Chondrocyte (in vitro differentiated cells): ENCODE measurements at regions not wholly inside any gene's neighbourhood (a gene's known extent, or its start where the extent isn't known, plus 50 kb on each side); places are given as distances from the start of the nearest gene placed in this dataset.
A peak's percentile ranks its signal among the peaks of the same experiment; 100 is the strongest.

Experiments used
- DNase-seq: peaks from one replicate; pipeline ENCODE4 v3.0.0; 2021; ENCODE audit warnings: mixed read lengths, low spot score
- H3K27ac Mint-ChIP-seq: one replicate; pipeline ENCODE4 v1.8.0; 2021; ENCODE audit warnings: mild to moderate bottlenecking, moderate library complexity, mixed read lengths; ENCODE audit not compliant: unreplicated experiment
- H3K27me3 Mint-ChIP-seq: 2 replicates; pipeline ENCODE4 v1.8.0; 2021; ENCODE audit warnings: low read depth, mixed read lengths
- H3K36me3 Mint-ChIP-seq: 2 replicates; pipeline ENCODE4 v1.8.0; 2021; ENCODE audit warnings: low read depth, mixed read lengths
- H3K4me1 Mint-ChIP-seq: 2 replicates; pipeline ENCODE4 v1.8.0; 2021; ENCODE audit warnings: low read depth, mild to moderate bottlenecking, mixed read lengths
- H3K4me3 Mint-ChIP-seq: one replicate; pipeline ENCODE4 v1.8.0; 2021; ENCODE audit warnings: mild to moderate bottlenecking, moderate library complexity, mixed read lengths; ENCODE audit not compliant: unreplicated experiment
- H3K9me3 Mint-ChIP-seq: 2 replicates; pipeline ENCODE4 v1.8.0; 2021; ENCODE audit warnings: low read depth, mixed read lengths
- CTCF ChIP-seq: fragments of 200-600 bp; sonication (generic); IDR thresholded peaks from 2 replicates; pipeline ENCODE4 v1.5.0; 2021; ENCODE audit warnings: antibody characterized with exemption, mild to moderate bottlenecking, moderate library complexity

- H3K27me3 Mint-ChIP-seq, result no peaks in the 10 kb centered on the region
- H3K4me3 Mint-ChIP-seq, result no peak overlapping the region
- H3K36me3 Mint-ChIP-seq, result no peaks in the 10 kb centered on the region
- H3K9me3 Mint-ChIP-seq, result no peaks in the 10 kb centered on the region
- DNase-seq, result no peak
- H3K27ac Mint-ChIP-seq, result no peak overlapping the region
- TF ChIP-seq CTCF, result no peak
- peaks cover 31% of the 10 kb centered on the region for H3K4me1 Mint-ChIP-seq
Measured at GRCh38 chr7:84642611-84643010, 448.0 kb upstream of the SEMA3A start.

- no peak overlapping the region for H3K4me3 Mint-ChIP-seq
- TF ChIP-seq CTCF, result no peak
- no peak overlapping the region for H3K27ac Mint-ChIP-seq
- no peak for DNase-seq
- H3K4me1 Mint-ChIP-seq, result peaks cover 39% of the 10 kb centered on the region
- no peaks in the 10 kb centered on the region for H3K27me3 Mint-ChIP-seq
- H3K9me3 Mint-ChIP-seq, result peaks cover under 1% of the 10 kb centered on the region
- no peaks in the 10 kb centered on the region for H3K36me3 Mint-ChIP-seq
Measured at GRCh38 chr7:84640637-84641036, 446.0 kb upstream of the SEMA3A start.

- H3K4me1 Mint-ChIP-seq, result peaks cover 39% of the 10 kb centered on the region
- H3K9me3 Mint-ChIP-seq, result peaks cover 11% of the 10 kb centered on the region
- no peak for DNase-seq
Measured at GRCh38 chr7:84638339-84638697, 443.7 kb upstream of the SEMA3A start.

GRCh38 chr7:84637568-84638338 lies 443.2 kb upstream of the SEMA3A start:
- Mint-ChIP-seq H3K36me3 (no peaks in the 10 kb centered on the region), H3K4me1 (peaks cover 39% of the 10 kb centered on the region), H3K27ac (peak overlapping the region; percentile 83), H3K27me3 (no peaks in the 10 kb centered on the region), H3K4me3 (no peak overlapping the region), H3K9me3 (peaks cover 17% of the 10 kb centered on the region)
- no peak for TF ChIP-seq CTCF
- DNase-seq, result peak; percentile 49

More at GRCh38 chr7:84638339-84638697, 443.7 kb upstream of the SEMA3A start:
- H3K4me3 Mint-ChIP-seq, result no peak overlapping the region
- peak overlapping the region; percentile 74 for H3K27ac Mint-ChIP-seq
- no peak for TF ChIP-seq CTCF
- no peaks in the 10 kb centered on the region for H3K36me3 Mint-ChIP-seq
- H3K27me3 Mint-ChIP-seq, result no peaks in the 10 kb centered on the region

- DNase-seq, result no peak
- Mint-ChIP-seq H3K27me3 (no peaks in the 10 kb centered on the region), H3K27ac (no peak overlapping the region), H3K9me3 (peaks cover 23% of the 10 kb centered on the region), H3K36me3 (no peaks in the 10 kb centered on the region), H3K4me3 (no peak overlapping the region), H3K4me1 (peaks cover 4% of the 10 kb centered on the region)
- no peak for TF ChIP-seq CTCF
Measured at GRCh38 chr7:84631913-84632312, 437.3 kb upstream of the SEMA3A start.
